ENCODE measurements at regions not wholly inside any gene's neighbourhood (a gene's known extent, or its start where the extent isn't known, plus 50 kb on each side); places are given as distances from the start of the nearest gene placed in this dataset.
"Not testable (repeated sequence)": the region's sequence is repeated elsewhere in the genome, so short reads cannot be mapped to it uniquely, and the experiment has no call there.

GRCh38 chr7:149666360-149666945, 106.9 kb downstream of the ZNF467 start:
- H3K27me3 Mint-ChIP-seq (ENCODE audit: low read depth) = peaks cover 42% of the 10 kb centered on the region
- peaks cover 4% of the 10 kb centered on the region for H3K9me3 Mint-ChIP-seq
- H3K27ac Mint-ChIP-seq (ENCODE audit: unreplicated experiment) = no peak overlapping the region
- H3K36me3 Mint-ChIP-seq (ENCODE audit: low read depth) = no peaks in the 10 kb centered on the region
- no peak for TF ChIP-seq CTCF (conservative IDR thresholded peaks at IDR 0.05)
- no peak for DNase-seq (ENCODE audit: low read depth, low spot score)
- no peak overlapping the region for H3K4me3 Mint-ChIP-seq
- H3K4me1 Mint-ChIP-seq = no peaks in the 10 kb centered on the region

- not testable (repeated sequence) for H3K4me1 Mint-ChIP-seq; H3K27ac Mint-ChIP-seq (ENCODE audit: unreplicated experiment); H3K36me3 Mint-ChIP-seq (ENCODE audit: low read depth); H3K9me3 Mint-ChIP-seq; H3K4me3 Mint-ChIP-seq; DNase-seq (ENCODE audit: low read depth, low spot score)
- H3K27me3 Mint-ChIP-seq (ENCODE audit: low read depth) = peaks cover 44% of the 10 kb centered on the region
Observed at GRCh38 chr7:149665618-149666017, 107.8 kb downstream of the ZNF467 start.

GRCh38 chr7:149664666-149665065, 108.7 kb downstream of the ZNF467 start:
- H3K27me3 Mint-ChIP-seq (ENCODE audit: low read depth) = peaks cover 45% of the 10 kb centered on the region
- H3K9me3 Mint-ChIP-seq = peaks cover 11% of the 10 kb centered on the region
- peaks cover under 1% of the 10 kb centered on the region for H3K36me3 Mint-ChIP-seq (ENCODE audit: low read depth)
- H3K27ac Mint-ChIP-seq (ENCODE audit: unreplicated experiment) = no peak overlapping the region
- no peak for DNase-seq (ENCODE audit: low read depth, low spot score)
- TF ChIP-seq CTCF (conservative IDR thresholded peaks at IDR 0.05) = no peak
- H3K4me1 Mint-ChIP-seq = no peaks in the 10 kb centered on the region
- no peak overlapping the region for H3K4me3 Mint-ChIP-seq

GRCh38 chr7:149664176-149664575, 109.2 kb downstream of the ZNF467 start:
- DNase-seq (ENCODE audit: low read depth, low spot score) = no peak
- H3K27ac Mint-ChIP-seq (ENCODE audit: unreplicated experiment) = no peak overlapping the region
- H3K9me3 Mint-ChIP-seq = peaks cover 13% of the 10 kb centered on the region
- no peaks in the 10 kb centered on the region for H3K4me1 Mint-ChIP-seq
- H3K27me3 Mint-ChIP-seq (ENCODE audit: low read depth) = peaks cover 44% of the 10 kb centered on the region
- TF ChIP-seq CTCF (conservative IDR thresholded peaks at IDR 0.05) = no peak
- peaks cover 2% of the 10 kb centered on the region for H3K36me3 Mint-ChIP-seq (ENCODE audit: low read depth)
- H3K4me3 Mint-ChIP-seq = no peak overlapping the region

GRCh38 chr7:149662591-149663095, 110.7 kb downstream of the ZNF467 start:
- no peak overlapping the region for H3K27ac Mint-ChIP-seq (ENCODE audit: unreplicated experiment)
- H3K27me3 Mint-ChIP-seq (ENCODE audit: low read depth) = peaks cover 48% of the 10 kb centered on the region
- peak; percentile 62 for TF ChIP-seq CTCF (conservative IDR thresholded peaks at IDR 0.05)
- peak; percentile 60 for DNase-seq (ENCODE audit: low read depth, low spot score)
- H3K4me3 Mint-ChIP-seq = no peak overlapping the region
- no peaks in the 10 kb centered on the region for H3K4me1 Mint-ChIP-seq
- peaks cover 16% of the 10 kb centered on the region for H3K9me3 Mint-ChIP-seq
- H3K36me3 Mint-ChIP-seq (ENCODE audit: low read depth) = peaks cover 2% of the 10 kb centered on the region

GRCh38 chr7:149655784-149656183, 117.6 kb downstream of the ZNF467 start:
- H3K27ac Mint-ChIP-seq (ENCODE audit: unreplicated experiment) = no peak overlapping the region
- DNase-seq (ENCODE audit: low read depth, low spot score) = no peak
- no peak for TF ChIP-seq CTCF (conservative IDR thresholded peaks at IDR 0.05)
- H3K27me3 Mint-ChIP-seq (ENCODE audit: low read depth) = peaks cover 45% of the 10 kb centered on the region
- no peak overlapping the region for H3K4me3 Mint-ChIP-seq
- no peaks in the 10 kb centered on the region for H3K4me1 Mint-ChIP-seq
- H3K36me3 Mint-ChIP-seq (ENCODE audit: low read depth) = peaks cover 2% of the 10 kb centered on the region
- H3K9me3 Mint-ChIP-seq = peaks cover 35% of the 10 kb centered on the region
